Anterior cingulate cortex (tissue), 58 donors: ENCODE measurements at regions not wholly inside any gene's neighbourhood (a gene's known extent, or its start where the extent isn't known, plus 50 kb on each side); places are given as distances from the start of the nearest gene placed in this dataset.

Experiments used
- DNase-seq, 58 donors: peaks; one replicate each; lab custom pipeline; 2025; lab: John Stamatoyannopoulos, UW

DNA sequence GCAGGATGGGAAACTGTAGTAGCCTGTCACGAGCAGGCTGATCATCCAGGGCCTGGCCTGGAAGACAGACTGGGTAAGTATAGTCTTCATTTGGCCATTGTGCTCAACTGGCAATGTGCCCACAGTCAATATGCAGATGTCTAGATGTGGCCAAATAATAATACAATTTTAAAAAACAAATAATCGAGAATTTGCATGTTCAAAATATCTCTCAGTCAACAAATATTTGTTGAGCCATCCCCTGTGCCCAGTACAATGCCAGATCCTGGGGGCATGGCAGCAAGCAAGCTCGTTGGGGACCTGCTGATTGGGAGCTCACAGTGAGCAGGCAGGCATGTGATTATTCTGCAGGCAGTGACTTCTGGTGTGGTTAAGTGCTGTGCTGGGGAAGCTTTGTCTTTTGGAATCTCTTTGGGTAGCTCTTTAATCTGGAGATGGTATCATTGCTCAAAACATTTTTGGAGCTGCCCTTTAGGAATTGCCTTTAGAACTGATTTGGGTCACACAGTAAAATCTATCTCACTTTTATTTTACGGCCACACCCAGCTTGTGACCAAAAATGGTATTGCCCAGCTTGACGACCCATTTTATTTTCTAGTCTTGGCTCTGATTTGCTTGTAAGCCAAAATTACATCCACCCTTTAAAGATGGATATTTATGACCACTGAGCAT, 92.2 kb downstream of the PLCE1 start:
- DNase-seq = no peak

- DNase-seq = no peak
These were observed 95.2 kb downstream of the PLCE1 start for GRCh38 chr10:94088926-94089381.

DNA sequence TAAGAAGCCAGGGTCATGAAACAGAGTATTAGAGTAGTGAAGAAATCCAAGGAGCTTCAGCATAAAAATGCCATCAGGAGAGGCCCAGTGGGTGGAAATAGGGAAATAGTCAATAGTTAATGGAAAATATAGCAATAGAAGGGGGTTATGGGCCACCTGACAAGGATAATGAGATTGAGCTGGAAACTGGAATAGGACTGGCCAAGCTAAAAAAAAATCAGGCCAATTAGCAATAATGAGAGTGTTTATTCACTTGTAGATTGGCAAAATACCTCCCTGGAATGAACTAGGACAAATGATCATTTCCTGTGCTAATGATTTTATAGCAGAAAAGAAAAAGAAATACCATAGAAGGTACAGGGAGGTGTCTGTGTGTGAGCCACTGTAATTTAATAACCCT, 97.9 kb downstream of the PLCE1 start:
- DNase-seq = peak in 1 of 58 donors; percentile 13

DNA sequence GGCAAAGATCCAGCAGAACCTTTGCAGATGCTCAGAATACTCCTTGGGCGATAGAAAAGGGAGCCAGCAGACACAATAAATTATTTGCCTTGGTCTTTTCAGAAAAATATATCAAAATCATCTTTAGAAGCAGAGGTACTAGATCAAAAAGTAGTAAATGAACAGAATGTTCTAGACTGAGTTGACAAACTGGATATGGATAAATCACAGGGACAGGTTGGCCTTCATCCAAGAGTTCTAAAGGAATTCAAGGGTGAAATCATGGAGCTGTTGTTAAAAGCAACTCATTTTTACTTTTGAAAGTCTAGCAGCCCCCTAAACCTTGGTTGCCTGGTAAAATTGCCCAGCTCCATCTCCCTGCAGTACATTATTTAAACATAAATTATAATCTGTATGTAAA, 99.1 kb downstream of the PLCE1 start:
- DNase-seq = no peak

- no peak for DNase-seq
These were observed 99.7 kb downstream of the PLCE1 start for GRCh38 chr10:94093286-94093905.

GRCh38 chr10:94094540-94094939, 100.8 kb downstream of the PLCE1 start:
- DNase-seq = no peak

GRCh38 chr10:94097656-94098055, 103.9 kb downstream of the PLCE1 start:
- no peak for DNase-seq

- DNase-seq = peak in 1 of 58 donors; percentile 3
These were observed 105.2 kb downstream of the PLCE1 start for GRCh38 chr10:94098896-94099295.

GRCh38 chr10:94101894-94102293, 108.2 kb downstream of the PLCE1 start:
- DNase-seq = no peak

DNA sequence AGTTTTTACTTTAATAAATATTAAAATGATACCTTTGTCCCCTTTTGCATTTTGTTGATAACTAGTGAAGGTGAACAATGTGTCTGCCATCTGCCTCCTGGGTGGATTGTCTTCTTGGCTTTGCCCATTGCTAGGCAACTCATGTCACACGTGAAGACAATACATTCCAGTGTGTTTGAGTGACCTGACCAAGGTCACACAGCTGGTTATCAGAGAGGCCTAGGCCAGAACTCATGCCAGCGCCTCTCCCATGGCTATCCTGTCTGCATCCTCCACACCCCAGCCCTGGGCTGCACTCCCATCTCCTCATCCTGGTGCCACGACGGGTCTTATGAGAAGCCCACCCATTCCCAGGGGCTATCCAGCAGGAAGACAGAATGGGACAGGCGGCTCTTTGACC, 108.7 kb downstream of the PLCE1 start:
- DNase-seq = no peak

GRCh38 chr10:94103192-94103591, 109.5 kb downstream of the PLCE1 start:
- no peak for DNase-seq

- DNase-seq = no peak
These were observed 110.1 kb downstream of the PLCE1 start for GRCh38 chr10:94103801-94104221.

- no peak for DNase-seq
These were observed 110.7 kb downstream of the PLCE1 start for GRCh38 chr10:94104316-94105000.

- DNase-seq = no peak
These were observed 111.5 kb downstream of the PLCE1 start for GRCh38 chr10:94105226-94105625.

DNA sequence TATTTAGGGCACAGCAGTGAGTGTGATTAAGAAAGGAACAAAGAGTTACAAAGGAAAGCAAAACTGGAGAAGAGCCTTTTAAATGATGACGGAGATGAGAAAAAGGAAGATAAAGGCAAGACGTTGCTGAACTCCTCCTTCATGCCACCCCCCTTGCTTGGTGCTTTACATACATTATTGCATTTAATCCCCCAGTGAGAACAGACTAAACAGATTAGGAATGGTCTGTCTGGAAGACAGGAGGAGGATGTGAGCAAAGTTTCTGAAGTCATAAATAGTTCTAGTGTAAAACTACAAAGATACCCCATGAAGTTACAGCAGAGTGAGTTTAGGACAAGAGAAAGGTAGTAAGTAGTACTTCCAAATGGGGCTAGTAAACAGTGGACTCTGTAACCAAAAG, 113.5 kb downstream of the PLCE1 start:
- no peak for DNase-seq

GRCh38 chr10:94108200-94108599, 114.5 kb downstream of the PLCE1 start:
- DNase-seq = no peak

GRCh38 chr10:94111367-94111766, 117.6 kb downstream of the PLCE1 start:
- no peak for DNase-seq

- no peak for DNase-seq
These were observed 118.6 kb downstream of the PLCE1 start for GRCh38 chr10:94112321-94112720.

DNA sequence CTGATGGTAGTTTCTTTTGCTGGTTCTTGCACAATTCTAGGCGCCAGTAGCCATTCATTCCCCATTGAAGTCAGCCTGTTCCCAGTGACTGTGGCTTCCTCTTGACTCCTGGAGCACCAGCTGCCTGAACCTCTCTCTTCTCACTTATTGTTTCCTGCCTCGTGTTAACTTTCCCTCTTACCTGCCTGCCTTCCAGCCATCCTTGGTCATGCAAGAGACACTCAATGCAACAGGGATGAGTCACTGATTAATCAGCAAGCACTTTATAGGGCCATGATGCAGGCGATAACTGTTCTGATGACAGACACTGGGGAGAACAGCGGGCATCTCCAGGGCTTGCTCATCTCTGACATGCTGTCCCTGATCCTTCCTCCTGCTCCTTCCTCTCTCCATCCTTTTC, 122.0 kb downstream of the PLCE1 start:
- no peak for DNase-seq

- DNase-seq = no peak
These were observed 123.1 kb downstream of the PLCE1 start for GRCh38 chr10:94116848-94117247.

DNA sequence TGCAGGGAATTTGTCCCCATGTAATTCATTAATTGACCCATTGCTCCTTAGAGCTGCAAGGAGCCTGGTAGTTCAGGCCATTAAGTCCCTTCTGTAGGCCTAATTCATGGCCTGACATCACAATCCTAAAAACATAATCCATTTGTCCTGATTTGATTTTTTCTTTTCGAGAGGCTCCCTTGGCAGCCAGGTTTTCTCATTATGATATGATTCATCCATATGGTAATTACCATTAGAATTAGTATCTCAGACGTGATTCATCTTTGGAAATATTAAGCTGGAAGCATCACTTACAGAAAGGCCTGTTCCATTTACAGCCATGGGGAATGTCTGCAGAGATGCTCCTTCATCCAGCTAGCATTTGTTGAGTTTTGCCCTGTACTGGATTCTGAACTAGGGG, 128.5 kb downstream of the PLCE1 start:
- DNase-seq = no peak
